Activated CD8-positive, alpha-beta memory T cell treated with anti-CD3 and anti-CD28 coated beads, Interleukin-2, amount 50 U/mL, for 1 hour (primary cell): ENCODE measurements at regions not wholly inside any gene's neighbourhood (a gene's known extent, or its start where the extent isn't known, plus 50 kb on each side); places are given as distances from the start of the nearest gene placed in this dataset.
A peak's percentile ranks its signal among the peaks of the same experiment; 100 is the strongest.
"Not testable (repeated sequence)": the region's sequence is repeated elsewhere in the genome, so short reads cannot be mapped to it uniquely, and the experiment has no call there.

ENCODE experiments used
- DNase-seq: peaks from one replicate; pipeline ENCODE4 v3.0.0-alpha.2; 2020; ENCODE audit errors: extremely low read depth

GRCh38 chr17:56690441-56691291, 97.2 kb downstream of the NOG start:
- no peak for DNase-seq

DNA sequence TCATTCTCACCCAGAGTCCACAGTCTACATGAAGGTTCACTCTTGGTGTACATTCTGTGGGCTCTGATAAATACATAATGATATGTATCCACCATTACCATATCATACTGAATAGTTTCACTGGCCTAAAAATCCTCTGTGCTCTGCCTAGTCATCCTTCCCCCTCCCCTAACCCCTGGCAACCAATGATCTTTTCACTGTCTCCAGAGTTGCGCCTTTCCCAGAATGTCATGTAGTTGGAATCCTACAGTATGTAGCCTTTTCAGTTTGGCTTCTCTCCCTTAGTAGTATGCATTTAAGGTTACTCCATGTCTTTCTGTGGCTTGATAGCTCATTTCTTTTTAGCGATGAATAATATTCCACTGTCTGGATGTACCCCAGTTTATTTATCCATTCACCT, 101.3 kb downstream of the NOG start:
- DNase-seq, result no peak

DNA sequence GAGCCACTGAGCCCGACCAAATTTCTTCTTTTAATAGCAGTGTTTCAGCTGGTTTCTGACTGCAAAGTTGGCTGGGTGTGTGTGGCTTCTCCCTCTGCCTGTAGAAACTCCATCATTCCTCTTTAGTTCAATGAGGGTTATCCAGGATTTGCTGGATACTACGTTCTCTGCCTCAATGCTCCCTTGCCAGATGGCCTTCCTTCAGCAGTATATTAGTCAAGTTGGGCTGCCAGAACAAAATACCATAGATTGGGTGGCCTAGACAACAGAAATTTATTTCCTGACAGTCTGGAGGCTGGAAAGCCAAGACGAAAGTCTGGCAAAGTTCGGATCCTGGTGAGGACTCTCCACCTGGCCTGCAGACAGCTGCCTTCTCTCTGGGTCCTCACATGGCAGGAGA, 103.7 kb downstream of the NOG start:
- no peak for DNase-seq

DNA sequence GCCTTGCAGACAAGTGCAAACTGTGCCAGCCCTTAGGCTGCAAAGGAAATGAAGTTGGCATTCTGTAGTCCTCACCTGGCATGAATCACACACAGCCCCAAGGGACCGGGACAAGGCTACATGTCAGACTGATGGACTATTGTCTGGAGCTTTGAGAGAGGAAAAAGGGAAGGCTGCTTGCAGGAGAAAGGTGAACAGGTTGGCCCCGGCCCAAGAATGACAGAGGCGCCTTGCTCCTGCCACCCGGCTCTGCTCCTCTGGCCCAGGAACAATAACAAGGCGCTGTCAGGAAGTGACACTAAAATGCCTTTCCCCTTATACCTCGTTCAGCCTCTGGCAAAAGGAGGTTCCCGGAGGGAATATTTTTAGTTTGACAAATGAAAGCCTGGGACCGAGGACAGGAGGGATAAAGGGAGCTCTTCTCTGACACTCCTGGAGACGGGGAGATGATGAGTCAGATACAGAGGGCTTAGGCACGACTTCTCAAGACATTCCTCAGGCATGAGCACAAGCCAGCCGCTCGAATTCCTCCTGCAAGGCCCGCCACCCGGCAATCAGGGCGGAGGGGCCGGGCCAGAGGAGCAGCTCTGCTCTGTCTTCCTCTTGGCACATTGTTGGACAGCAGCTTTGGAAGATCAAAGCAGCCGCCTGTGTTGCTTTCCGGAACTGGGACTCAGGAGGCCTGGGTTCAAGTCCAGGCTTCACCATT, 105.8 kb downstream of the NOG start:
- no peak for DNase-seq

GRCh38 chr17:56700919-56701420, 107.5 kb downstream of the NOG start:
- DNase-seq, result no peak

- no peak for DNase-seq
Observed at GRCh38 chr17:56707312-56708219, 114.1 kb downstream of the NOG start.

GRCh38 chr17:56708220-56708558, 114.7 kb downstream of the NOG start:
- DNase-seq, result no peak

- DNase-seq, result no peak
Observed at GRCh38 chr17:56708670-56709410, 115.3 kb downstream of the NOG start.

GRCh38 chr17:56710986-56711385, 117.5 kb downstream of the NOG start:
- DNase-seq, result no peak

GRCh38 chr17:56715613-56716357, 117.9 kb downstream of the C17orf67 start:
- DNase-seq, result peak; percentile 28

DNA sequence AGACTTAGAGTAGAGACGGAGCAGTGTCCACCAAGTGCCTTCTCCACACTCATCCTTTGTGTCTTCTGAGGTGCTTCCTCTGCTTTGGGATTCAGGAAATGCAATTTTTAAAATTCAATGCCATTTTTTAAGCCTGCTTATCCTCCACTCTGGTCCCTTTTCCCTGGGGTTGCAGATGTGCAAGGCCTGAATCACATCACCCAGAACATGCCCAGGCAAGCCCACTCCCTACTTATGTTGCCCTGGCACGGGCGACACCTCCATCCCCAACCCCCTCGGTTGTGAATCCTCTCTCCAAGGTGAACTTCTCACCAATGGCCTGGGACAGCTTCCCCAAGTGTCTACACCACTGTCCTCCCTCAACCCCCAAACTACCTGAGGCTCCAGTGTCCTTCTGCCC, 116.2 kb downstream of the C17orf67 start:
- no peak for DNase-seq

DNA sequence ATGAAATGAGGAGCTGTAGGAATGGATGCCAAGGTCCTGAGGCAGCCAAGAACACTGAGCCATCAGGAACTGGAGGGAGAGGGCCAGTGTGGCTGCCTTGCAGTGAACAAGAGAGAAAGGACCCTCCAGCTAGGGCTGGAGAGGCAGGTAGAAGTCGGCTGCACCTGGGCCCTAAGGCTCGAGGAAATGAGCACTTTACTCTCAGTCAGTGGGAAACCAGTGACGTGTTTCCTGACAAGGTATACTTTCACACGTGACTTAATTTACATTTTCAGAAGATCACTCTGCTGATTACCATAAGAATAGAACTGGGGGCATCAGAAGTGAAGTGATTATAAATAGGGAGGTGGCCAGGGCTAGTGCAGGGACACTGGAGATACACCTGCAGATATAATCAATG, 115.2 kb downstream of the C17orf67 start:
- no peak for DNase-seq

DNA sequence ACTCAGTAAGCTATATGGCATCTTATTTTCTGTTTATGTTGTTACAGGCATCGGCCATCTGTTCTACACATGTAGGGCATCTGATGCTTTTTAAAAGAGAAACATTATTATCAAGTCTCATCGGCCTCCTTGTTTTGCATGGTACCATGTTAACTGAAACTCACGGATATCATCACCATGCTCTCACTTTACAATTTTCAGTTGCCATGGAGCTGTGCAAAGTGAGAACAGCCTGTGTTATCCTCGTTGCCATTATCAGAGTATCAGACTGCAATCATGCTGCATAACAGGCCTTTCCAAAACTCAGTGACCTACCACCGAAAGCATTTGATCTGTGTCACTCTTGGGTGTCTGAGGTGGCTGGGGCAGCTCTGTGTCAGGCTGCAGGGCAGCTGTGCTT, 110.3 kb downstream of the C17orf67 start:
- DNase-seq, result no peak

DNA sequence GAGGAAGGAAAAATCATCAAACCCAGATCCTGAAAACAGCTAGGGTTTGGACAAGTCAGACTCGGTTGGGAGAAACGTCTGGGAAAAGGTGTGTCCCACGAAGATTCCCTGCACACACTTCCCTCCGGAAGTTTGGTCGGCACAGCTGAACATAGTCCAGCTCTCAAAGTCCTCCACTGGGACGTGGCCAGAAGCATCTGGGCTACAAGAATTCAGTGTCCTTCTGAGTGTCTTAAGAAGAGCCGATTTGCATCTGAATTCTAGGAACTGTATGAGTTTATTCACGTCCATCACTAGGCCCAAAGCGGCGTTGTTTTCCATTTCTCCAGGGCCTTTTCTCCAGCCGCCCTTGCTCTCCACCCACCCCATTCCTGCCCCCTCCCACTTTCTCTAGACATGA, 109.1 kb downstream of the C17orf67 start:
- DNase-seq, result no peak

DNA sequence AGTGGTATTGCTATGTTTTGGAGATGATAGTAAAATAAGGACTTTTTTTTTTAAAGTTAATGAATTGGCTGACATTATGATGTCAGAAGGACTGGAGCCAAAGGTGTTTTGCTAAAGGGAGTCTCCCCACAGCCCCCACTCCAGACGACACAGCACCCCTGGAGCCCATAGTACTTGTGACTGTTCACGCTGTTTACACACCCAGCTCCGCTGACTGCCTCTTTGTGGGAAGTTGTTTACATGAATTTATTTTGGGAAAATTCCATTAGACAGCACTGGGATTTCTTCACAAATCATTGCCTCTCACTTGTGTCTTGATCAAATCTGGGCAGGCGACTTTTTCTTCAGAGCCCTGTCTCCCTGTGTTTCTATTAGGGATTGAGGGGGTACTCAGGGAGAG, 108.6 kb downstream of the C17orf67 start:
- no peak for DNase-seq

- no peak for DNase-seq
Observed at GRCh38 chr17:56727876-56728617, 105.7 kb downstream of the C17orf67 start.

DNA sequence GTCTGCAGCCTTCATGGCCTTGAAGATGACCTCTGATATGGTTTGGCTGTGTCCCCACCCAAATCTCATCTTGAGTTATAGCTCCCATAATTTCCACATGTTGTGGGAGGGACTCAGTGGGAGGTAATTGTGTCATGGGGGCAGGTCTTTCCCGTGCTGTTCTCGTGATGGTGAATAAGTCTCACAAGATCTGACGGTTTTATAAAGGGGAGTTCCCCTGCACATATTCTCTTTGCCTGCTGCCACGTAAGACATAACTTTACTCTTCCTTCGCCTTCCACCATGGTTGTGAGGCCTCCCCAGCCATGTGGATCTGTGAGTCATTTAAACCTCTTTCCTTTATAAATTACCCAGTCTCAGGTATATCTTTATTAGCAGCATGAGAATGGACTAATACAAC, 102.6 kb downstream of the C17orf67 start:
- not testable (repeated sequence) for DNase-seq

DNA sequence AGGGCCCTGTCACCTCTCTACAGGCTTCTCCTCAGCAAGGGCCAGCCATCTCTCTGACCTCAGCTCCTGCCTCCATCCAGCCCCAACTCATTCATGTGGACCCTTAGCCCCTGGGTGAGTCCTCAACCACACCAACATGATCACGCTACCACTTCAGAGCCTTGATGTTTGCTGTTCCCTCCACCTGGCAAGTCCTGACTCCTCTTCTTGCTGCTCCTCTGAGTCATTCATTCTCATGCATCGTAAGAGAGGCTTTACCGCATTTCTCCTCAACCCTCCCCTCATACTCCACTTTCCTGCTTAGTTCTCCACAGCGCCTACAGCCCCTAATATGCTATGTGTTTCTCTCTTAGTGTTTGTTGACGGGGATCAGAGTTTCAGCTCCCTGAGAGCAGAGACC, 99.9 kb downstream of the C17orf67 start:
- no peak for DNase-seq

DNA sequence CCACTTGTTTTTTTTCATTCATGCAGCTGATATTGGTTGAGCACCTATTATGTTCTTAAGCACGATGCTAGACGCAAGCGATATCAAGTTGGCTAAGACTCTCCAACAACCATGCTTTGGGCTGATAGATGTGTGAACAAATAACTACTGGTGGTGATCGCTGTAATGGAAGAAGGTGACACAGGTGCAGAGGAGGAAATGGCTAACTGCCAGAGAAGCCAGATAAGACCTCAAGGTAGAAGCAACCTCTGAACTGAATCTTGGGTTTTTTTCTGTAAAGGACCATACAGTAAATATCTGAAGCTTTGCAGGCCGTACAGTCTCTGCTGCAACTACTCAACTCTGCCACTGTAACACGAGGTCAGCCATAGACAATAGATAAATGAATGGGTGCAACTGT, 97.9 kb downstream of the C17orf67 start:
- no peak for DNase-seq
